PFSK-1 (cell line): ENCODE measurements at regions not wholly inside any gene's neighbourhood (a gene's known extent, or its start where the extent isn't known, plus 50 kb on each side); places are given as distances from the start of the nearest gene placed in this dataset.

Source experiments
- POLR2AphosphoS5 ChIP-seq: IDR thresholded peaks from 2 replicates; pipeline ENCODE4 v1.6.1; 2012; ENCODE audit warnings: low read depth, mild to moderate bottlenecking, control low read depth, low read length, moderate library complexity
- TAF1 ChIP-seq: IDR thresholded peaks from 2 replicates; pipeline ENCODE4 v1.6.1; 2012; ENCODE audit warnings: low read length, control low read depth, borderline replicate concordance; ENCODE audit not compliant: insufficient read depth
- TF ChIP-seq, protein P1 (sequence below), 2 experiments: IDR thresholded peaks; 2 replicates each; pipeline versions ENCODE4 v1.6.1 to v1.8.0; 2011 to 2012; ENCODE audit warnings: low read depth in 2 of 2, low read length in 2 of 2, control low read depth in 1 of 2, inconsistent platforms in 1 of 2, mild to moderate bottlenecking in 1 of 2, moderate library complexity in 1 of 2; ENCODE audit not compliant: insufficient read depth in 1 of 2

DNA sequence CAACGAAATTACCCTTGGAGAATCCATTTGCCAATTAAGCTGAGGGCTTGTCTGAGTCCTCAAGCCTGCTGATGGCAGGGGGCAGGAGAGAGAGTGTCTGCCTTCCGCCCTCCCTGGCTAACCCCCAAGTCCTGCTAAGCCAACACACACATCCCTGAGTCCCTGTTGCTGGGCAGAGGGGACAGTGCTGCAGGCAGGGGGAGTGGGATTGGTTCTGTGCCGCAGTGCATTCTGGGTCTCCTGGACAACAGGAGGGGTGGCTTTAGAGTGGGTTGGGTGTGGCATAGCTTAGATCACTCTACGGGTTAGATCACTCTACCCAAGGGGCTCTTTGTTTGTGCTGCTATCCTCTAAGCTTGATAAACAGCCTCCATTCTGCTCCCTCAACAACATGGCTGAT, 427.7 kb downstream of the CDK5RAP2 start:
- TF ChIP-seq, protein P1, sequence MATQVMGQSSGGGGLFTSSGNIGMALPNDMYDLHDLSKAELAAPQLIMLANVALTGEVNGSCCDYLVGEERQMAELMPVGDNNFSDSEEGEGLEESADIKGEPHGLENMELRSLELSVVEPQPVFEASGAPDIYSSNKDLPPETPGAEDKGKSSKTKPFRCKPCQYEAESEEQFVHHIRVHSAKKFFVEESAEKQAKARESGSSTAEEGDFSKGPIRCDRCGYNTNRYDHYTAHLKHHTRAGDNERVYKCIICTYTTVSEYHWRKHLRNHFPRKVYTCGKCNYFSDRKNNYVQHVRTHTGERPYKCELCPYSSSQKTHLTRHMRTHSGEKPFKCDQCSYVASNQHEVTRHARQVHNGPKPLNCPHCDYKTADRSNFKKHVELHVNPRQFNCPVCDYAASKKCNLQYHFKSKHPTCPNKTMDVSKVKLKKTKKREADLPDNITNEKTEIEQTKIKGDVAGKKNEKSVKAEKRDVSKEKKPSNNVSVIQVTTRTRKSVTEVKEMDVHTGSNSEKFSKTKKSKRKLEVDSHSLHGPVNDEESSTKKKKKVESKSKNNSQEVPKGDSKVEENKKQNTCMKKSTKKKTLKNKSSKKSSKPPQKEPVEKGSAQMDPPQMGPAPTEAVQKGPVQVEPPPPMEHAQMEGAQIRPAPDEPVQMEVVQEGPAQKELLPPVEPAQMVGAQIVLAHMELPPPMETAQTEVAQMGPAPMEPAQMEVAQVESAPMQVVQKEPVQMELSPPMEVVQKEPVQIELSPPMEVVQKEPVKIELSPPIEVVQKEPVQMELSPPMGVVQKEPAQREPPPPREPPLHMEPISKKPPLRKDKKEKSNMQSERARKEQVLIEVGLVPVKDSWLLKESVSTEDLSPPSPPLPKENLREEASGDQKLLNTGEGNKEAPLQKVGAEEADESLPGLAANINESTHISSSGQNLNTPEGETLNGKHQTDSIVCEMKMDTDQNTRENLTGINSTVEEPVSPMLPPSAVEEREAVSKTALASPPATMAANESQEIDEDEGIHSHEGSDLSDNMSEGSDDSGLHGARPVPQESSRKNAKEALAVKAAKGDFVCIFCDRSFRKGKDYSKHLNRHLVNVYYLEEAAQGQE (IDR thresholded peaks at IDR 0.05; ENCODE audit: insufficient read depth in 1 of 2, low read depth in 2 of 2, low read length in 2 of 2): no peak
- TF ChIP-seq TAF1 (no peak), POLR2AphosphoS5 (no peak)
